HG02884 (cell line): ENCODE measurements at regions not wholly inside any gene's neighbourhood (a gene's known extent, or its start where the extent isn't known, plus 50 kb on each side); places are given as distances from the start of the nearest gene placed in this dataset.

Experiments used
- ATAC-seq: cut with Tn5 transposase; IDR thresholded peaks from one replicate; pipeline ENCODE4 v1.9.1; 2021; ENCODE audit warnings: mild to moderate bottlenecking, moderate library complexity; ENCODE audit not compliant: unreplicated experiment

- no peak for ATAC-seq
Observed at GRCh38 chr22:49289822-49290679, 537.6 kb downstream of the BRD1 start.

GRCh38 chr22:49286181-49286760 is 541.4 kb downstream of the BRD1 start:
- no peak for ATAC-seq

- ATAC-seq, result no peak
Observed at GRCh38 chr22:49284931-49285330, 542.7 kb downstream of the BRD1 start.

GRCh38 chr22:49284056-49284784 is 543.5 kb downstream of the BRD1 start:
- no peak for ATAC-seq

- no peak for ATAC-seq
Observed at GRCh38 chr22:49282596-49282995, 545.1 kb downstream of the BRD1 start.

- no peak for ATAC-seq
Observed at GRCh38 chr22:49281467-49282340, 546.0 kb downstream of the BRD1 start.

GRCh38 chr22:49278340-49278739 is 549.3 kb downstream of the BRD1 start:
- ATAC-seq, result no peak

- no peak for ATAC-seq
Observed at GRCh38 chr22:49276567-49276966, 551.1 kb downstream of the BRD1 start.

GRCh38 chr22:49274754-49275380 is 552.8 kb downstream of the BRD1 start:
- no peak for ATAC-seq

- no peak for ATAC-seq
Observed at GRCh38 chr22:49272546-49273125, 555.0 kb downstream of the BRD1 start.

GRCh38 chr22:49271831-49272230 is 555.8 kb downstream of the BRD1 start:
- ATAC-seq, result no peak

GRCh38 chr22:49271369-49271727 is 556.3 kb downstream of the BRD1 start:
- ATAC-seq, result no peak

GRCh38 chr22:49270595-49271368 is 556.9 kb downstream of the BRD1 start:
- ATAC-seq, result no peak

- no peak for ATAC-seq
Observed at GRCh38 chr22:49269928-49270327, 557.7 kb downstream of the BRD1 start.

GRCh38 chr22:49269371-49269770 is 558.3 kb downstream of the BRD1 start:
- no peak for ATAC-seq

GRCh38 chr22:49268924-49269323 is 558.7 kb downstream of the BRD1 start:
- no peak for ATAC-seq

- no peak for ATAC-seq
Observed at GRCh38 chr22:49267996-49268395, 559.7 kb downstream of the BRD1 start.

- no peak for ATAC-seq
Observed at GRCh38 chr22:49266561-49267519, 560.8 kb downstream of the BRD1 start.
